ENCODE measurements at regions not wholly inside any gene's neighbourhood (a gene's known extent, or its start where the extent isn't known, plus 50 kb on each side); places are given as distances from the start of the nearest gene placed in this dataset.

- POLR2A ChIA-PET, result no interaction called here
- CTCF ChIA-PET, result no interaction called here
- Mint-ChIP-seq H3K4me3 (no peak overlapping the region), H3K27me3 (ENCODE audit: low read depth) (no peaks in the 10 kb centered on the region), H3K27ac (no peak overlapping the region), H3K9me3 (no peaks in the 10 kb centered on the region), H3K36me3 (no peaks in the 10 kb centered on the region), H3K4me1 (peaks cover 23% of the 10 kb centered on the region)
- TF ChIP-seq HMGXB4 (CRISPR knock-in tag; IDR thresholded peaks at IDR 0.05), result no peak
- no peak for TF ChIP-seq TEAD1 (CRISPR knock-in tag; IDR thresholded peaks at IDR 0.05)
- TF ChIP-seq IRF2 (CRISPR knock-in tag; IDR thresholded peaks at IDR 0.05; ENCODE audit: borderline replicate concordance, low read depth), result no peak
- no peak for TF ChIP-seq ATF6 (CRISPR knock-in tag; IDR thresholded peaks at IDR 0.05)
- no peak for TF ChIP-seq ZNF138 (CRISPR knock-in tag; conservative IDR thresholded peaks at IDR 0.05)
- TF ChIP-seq ZSCAN18 (CRISPR knock-in tag; IDR thresholded peaks at IDR 0.05), result no peak
- TF ChIP-seq KAT7 (CRISPR knock-in tag; IDR thresholded peaks at IDR 0.05; ENCODE audit: borderline replicate concordance), result no peak
- no peak for TF ChIP-seq ZMAT4 (CRISPR knock-in tag; IDR thresholded peaks at IDR 0.05)
- TF ChIP-seq JAZF1 (CRISPR knock-in tag; IDR thresholded peaks at IDR 0.05), result no peak
- TF ChIP-seq ZNF425 (CRISPR knock-in tag; conservative IDR thresholded peaks at IDR 0.05), result no peak
- TF ChIP-seq SMAD3 (CRISPR knock-in tag; IDR thresholded peaks at IDR 0.05; ENCODE audit: borderline replicate concordance), result no peak
- TF ChIP-seq CREM (CRISPR knock-in tag; IDR thresholded peaks at IDR 0.05), result no peak
- no peak for TF ChIP-seq ZNF263 (CRISPR knock-in tag; IDR thresholded peaks at IDR 0.05; ENCODE audit: low read depth)
- no peak for TF ChIP-seq ATF1 (CRISPR knock-in tag; IDR thresholded peaks at IDR 0.05)
- no peak for TF ChIP-seq CREB1 (CRISPR knock-in tag; IDR thresholded peaks at IDR 0.05)
- no peak for TF ChIP-seq ETV6 (CRISPR knock-in tag; IDR thresholded peaks at IDR 0.05)
- TF ChIP-seq MYBL2 (CRISPR knock-in tag; IDR thresholded peaks at IDR 0.05), result no peak
- no peak for TF ChIP-seq GABPB1 (CRISPR knock-in tag; IDR thresholded peaks at IDR 0.05)
- ATAC-seq (no peak), DNase-seq (ENCODE audit: low spot score) (no peak)
These were observed 867.3 kb downstream of the TTLL7 start for GRCh38 chr1:83131692-83131955.

- CTCF ChIA-PET, result no interaction called here
- H3K27ac Mint-ChIP-seq, result no peak overlapping the region
- H3K27me3 Mint-ChIP-seq (ENCODE audit: low read depth), result no peaks in the 10 kb centered on the region
- H3K9me3 Mint-ChIP-seq, result no peaks in the 10 kb centered on the region
- peaks cover 22% of the 10 kb centered on the region for H3K4me1 Mint-ChIP-seq
- no peak overlapping the region for H3K4me3 Mint-ChIP-seq
- POLR2A ChIA-PET, result no interaction called here
- no peak for DNase-seq (ENCODE audit: low spot score)
- no peak for ATAC-seq
- no peaks in the 10 kb centered on the region for H3K36me3 Mint-ChIP-seq
- TF ChIP-seq ZNF416 (CRISPR knock-in tag; IDR thresholded peaks at IDR 0.05) (no peak), HMGXB4 (CRISPR knock-in tag; IDR thresholded peaks at IDR 0.05) (no peak), ZNF671 (CRISPR knock-in tag; IDR thresholded peaks at IDR 0.05) (no peak), FOXJ3 (CRISPR knock-in tag; IDR thresholded peaks at IDR 0.05; ENCODE audit: borderline replicate concordance) (no peak), TP53 (CRISPR knock-in tag; IDR thresholded peaks at IDR 0.05) (no peak)
These were observed 867.8 kb downstream of the TTLL7 start for GRCh38 chr1:83130886-83131691.
